IMR-90 (cell line): ENCODE measurements at regions not wholly inside any gene's neighbourhood (a gene's known extent, or its start where the extent isn't known, plus 50 kb on each side); places are given as distances from the start of the nearest gene placed in this dataset.

ENCODE experiments used
- POLR2A ChIP-seq: IDR thresholded peaks from 2 replicates; pipeline ENCODE4 v1.6.1; 2012; ENCODE audit warnings: mild to moderate bottlenecking, low read depth, low read length
- SMC3 ChIP-seq: fragments of 150-350 bp; IDR thresholded peaks from 2 replicates; pipeline ENCODE4 v1.6.1; 2016; ENCODE audit warnings: low read depth, mild to moderate bottlenecking, antibody characterized with exemption, low read length, moderate library complexity
- TF ChIP-seq, protein P1 (sequence below): conservative IDR thresholded peaks from 2 replicates; pipeline ENCODE4 v1.5.1; 2012; ENCODE audit warnings: mild to moderate bottlenecking, low read depth, low read length, improper control_type of control experiment

DNA sequence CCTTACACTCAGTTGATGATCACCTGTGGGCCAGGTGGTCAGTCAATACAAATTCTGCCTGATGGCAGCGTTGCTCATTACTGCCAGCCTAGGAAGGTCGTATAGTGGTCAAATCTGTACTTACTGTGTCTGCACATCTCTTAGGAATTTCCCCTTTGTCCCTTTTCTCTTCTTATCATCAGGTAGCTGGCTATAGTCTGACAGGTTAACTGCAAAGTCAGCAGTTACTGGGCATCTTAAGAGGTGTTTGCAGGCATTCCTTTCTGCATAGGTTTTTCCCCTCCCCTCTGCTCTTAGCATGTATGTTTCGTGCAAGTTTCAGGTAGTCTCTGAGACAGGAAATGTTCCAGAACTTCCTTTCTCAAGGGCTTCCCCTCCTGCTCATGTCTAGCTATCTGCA lies 298.7 kb downstream of the LRRIQ3 start:
- TF ChIP-seq, protein P1, sequence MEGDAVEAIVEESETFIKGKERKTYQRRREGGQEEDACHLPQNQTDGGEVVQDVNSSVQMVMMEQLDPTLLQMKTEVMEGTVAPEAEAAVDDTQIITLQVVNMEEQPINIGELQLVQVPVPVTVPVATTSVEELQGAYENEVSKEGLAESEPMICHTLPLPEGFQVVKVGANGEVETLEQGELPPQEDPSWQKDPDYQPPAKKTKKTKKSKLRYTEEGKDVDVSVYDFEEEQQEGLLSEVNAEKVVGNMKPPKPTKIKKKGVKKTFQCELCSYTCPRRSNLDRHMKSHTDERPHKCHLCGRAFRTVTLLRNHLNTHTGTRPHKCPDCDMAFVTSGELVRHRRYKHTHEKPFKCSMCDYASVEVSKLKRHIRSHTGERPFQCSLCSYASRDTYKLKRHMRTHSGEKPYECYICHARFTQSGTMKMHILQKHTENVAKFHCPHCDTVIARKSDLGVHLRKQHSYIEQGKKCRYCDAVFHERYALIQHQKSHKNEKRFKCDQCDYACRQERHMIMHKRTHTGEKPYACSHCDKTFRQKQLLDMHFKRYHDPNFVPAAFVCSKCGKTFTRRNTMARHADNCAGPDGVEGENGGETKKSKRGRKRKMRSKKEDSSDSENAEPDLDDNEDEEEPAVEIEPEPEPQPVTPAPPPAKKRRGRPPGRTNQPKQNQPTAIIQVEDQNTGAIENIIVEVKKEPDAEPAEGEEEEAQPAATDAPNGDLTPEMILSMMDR, result no peak
- no peak for TF ChIP-seq POLR2A
- no peak for TF ChIP-seq SMC3
